PC-3 (cell line): ENCODE measurements at regions not wholly inside any gene's neighbourhood (a gene's known extent, or its start where the extent isn't known, plus 50 kb on each side); places are given as distances from the start of the nearest gene placed in this dataset.

Source experiments
- ATAC-seq: fragments of 200-7000 bp; cut with Tn5 transposase; 2 replicates; pipeline ENCODE4 v1.9.1; 2020; ENCODE audit warnings: mild to moderate bottlenecking, moderate library complexity
- BruUV-seq: library from RNA; stranded (reverse); fragments of 400-500 nt; replicated peaks from 2 replicates; lab custom pipeline; 2021; lab: Mats Ljungman, UMichigan
- CTCF ChIA-PET: fragments of 300-600 bp; sonication (Branson Sonifier 250); formaldehyde crosslinking; loops from one replicate; lab custom pipeline; 2022; ENCODE audit warnings: antibody characterized with exemption; lab: Charles Lee
- POLR2A ChIA-PET: fragments of 300-600 bp; sonication (Branson Sonifier 250); formaldehyde crosslinking; loops from one replicate; lab custom pipeline; 2022; ENCODE audit warnings: antibody characterized with exemption; ENCODE audit not compliant: unreplicated experiment; lab: Charles Lee
- DNase-seq: peaks from one replicate; pipeline ENCODE4 v3.0.0-alpha.2; 2015
- H2AFZ ChIP-seq: fragments of 300-600 bp; sonication (generic); 2 replicates; pipeline ENCODE4 v1.6.0; 2016; ENCODE audit warnings: antibody characterized with exemption, low read length
- H3F3A ChIP-seq: fragments of 300-600 bp; sonication (generic); one replicate; pipeline ENCODE4 v1.6.0; 2017; ENCODE audit warnings: antibody characterized with exemption, low read length, control low read depth, mild to moderate bottlenecking; ENCODE audit not compliant: unreplicated experiment
- H3K27ac ChIP-seq: fragments of 300-600 bp; sonication (generic); 2 replicates; pipeline ENCODE4 v1.5.1; 2016; ENCODE audit warnings: mild to moderate bottlenecking, low read length
- H3K27me3 ChIP-seq: fragments of 300-600 bp; sonication (generic); 2 replicates; pipeline ENCODE4 v1.6.1; 2016; ENCODE audit warnings: low read length, mixed read lengths
- H3K36me3 ChIP-seq: fragments of 300-600 bp; sonication (generic); 2 replicates; pipeline ENCODE4 v1.6.1; 2016; ENCODE audit warnings: low read depth, mixed run types, low read length, mixed read lengths
- H3K4me1 ChIP-seq: fragments of 300-600 bp; sonication (generic); 2 replicates; pipeline ENCODE4 v1.5.1; 2016; ENCODE audit warnings: low read length; ENCODE audit not compliant: insufficient read depth
- H3K4me2 ChIP-seq: fragments of 300-600 bp; sonication (generic); 2 replicates; pipeline ENCODE4 v1.6.0; 2016; ENCODE audit warnings: low read length
- H3K4me3 ChIP-seq: fragments of 300-600 bp; sonication (generic); 2 replicates; pipeline ENCODE4 v1.5.1; 2016; ENCODE audit warnings: mild to moderate bottlenecking, low read length, mixed read lengths
- H3K79me2 ChIP-seq: fragments of 300-600 bp; sonication (generic); 2 replicates; pipeline ENCODE4 v1.6.1; 2017; ENCODE audit warnings: low read length, mixed read lengths
- H3K9ac ChIP-seq: fragments of 300-600 bp; sonication (generic); 2 replicates; pipeline ENCODE4 v1.6.0; 2016; ENCODE audit warnings: mild to moderate bottlenecking, low read length
- H3K9me2 ChIP-seq: fragments of 300-600 bp; sonication (generic); replicated peaks from 2 replicates; pipeline ENCODE4 v1.6.1; 2016; ENCODE audit warnings: mixed run types, low read length, mixed read lengths
- H3K9me3 ChIP-seq: fragments of 300-600 bp; sonication (generic); 2 replicates; pipeline ENCODE4 v1.6.1; 2016; ENCODE audit warnings: low read length, mixed read lengths
- H4K20me1 ChIP-seq: fragments of 300-600 bp; sonication (generic); 2 replicates; pipeline ENCODE4 v1.6.1; 2016; ENCODE audit warnings: low read length, mixed read lengths
- EZH2 ChIP-seq: fragments of 300-600 bp; sonication (generic); IDR thresholded peaks from one replicate; pipeline ENCODE4 v1.6.1; 2017; ENCODE audit warnings: antibody characterized with exemption, mild to moderate bottlenecking, low read length; ENCODE audit not compliant: unreplicated experiment
- EZH2phosphoT487 ChIP-seq: fragments of 300-600 bp; sonication (generic); IDR thresholded peaks from 2 replicates; pipeline ENCODE4 v1.6.1; 2018; ENCODE audit warnings: mild to moderate bottlenecking, antibody characterized with exemption, low read length, borderline replicate concordance
- intact Hi-C: fragments of 100-400 bp; cut with micrococcal nuclease; formaldehyde crosslinking; loops from 2 replicates; pipeline ENCODE4 v1.9.0; 2023
- TF ChIP-seq, protein P1 (sequence below): fragments of 300-600 bp; sonication (generic); conservative IDR thresholded peaks from 2 replicates; pipeline ENCODE4 v1.5.1; 2017; ENCODE audit warnings: antibody characterized with exemption, low read depth, mild to moderate bottlenecking, low read length

DNA sequence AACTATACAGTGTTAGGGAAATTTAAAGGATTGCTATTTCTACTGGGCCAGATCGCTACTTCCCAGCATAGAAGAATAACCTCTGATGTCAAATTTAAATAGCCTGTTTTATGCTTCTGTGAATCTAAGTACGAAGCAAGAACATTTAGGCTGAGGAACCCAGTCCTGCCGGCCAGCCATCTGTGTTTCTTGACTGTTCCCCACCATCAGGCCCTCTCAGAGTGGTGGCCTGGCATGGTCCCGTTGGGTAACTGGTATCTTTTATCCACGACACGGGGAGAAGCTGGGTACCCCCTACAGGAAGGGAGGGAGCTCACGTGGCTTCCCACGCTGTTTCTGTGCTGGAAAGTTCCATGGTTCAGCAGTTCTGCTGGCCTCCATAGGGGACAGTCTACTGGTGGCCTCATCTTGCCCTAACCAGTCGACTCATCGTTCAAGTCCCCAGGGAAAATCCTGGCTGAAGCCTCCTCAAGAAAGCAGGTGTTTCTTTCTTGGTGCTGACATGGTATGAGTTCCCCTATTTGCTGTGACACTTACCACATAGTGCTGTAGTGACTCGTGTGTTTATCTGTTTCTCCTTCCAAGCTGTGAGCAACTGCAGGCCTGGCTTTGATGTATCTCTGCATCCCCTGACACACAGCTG is 201.7 kb upstream of the NLRP1 start:
- H3K9me3 ChIP-seq = no peaks in the 10 kb centered on the region
- H3K9me2 ChIP-seq = no peaks in the 10 kb centered on the region
- peak overlapping the region; percentile 84 for H3K9ac ChIP-seq
- H3K27ac ChIP-seq = peak overlapping the region; percentile 99
- ChIA-PET POLR2A (interaction anchor here (0.6 to 0.7 kb wide), 3 partner anchors 68 to 1382 kb away, joined by 3 read pairs; no protein-coding TSS in a partner anchor), CTCF (interaction anchor here (1.0 kb wide), 1 partner anchor 124 kb away, joined by 3 read pairs; no protein-coding TSS in a partner anchor)
- H3F3A ChIP-seq = no peaks in the 10 kb centered on the region
- no peaks in the 10 kb centered on the region for H3K36me3 ChIP-seq
- H3K4me3 ChIP-seq = no peak overlapping the region
- peak; percentile 60 for DNase-seq
- BruUV-seq = TSS peak; percentile 93
- peak; percentile 4; the same call in 1 of the 2 replicates for ATAC-seq
- peaks cover 51% of the 10 kb centered on the region for H3K4me1 ChIP-seq
- TF ChIP-seq, protein P1, sequence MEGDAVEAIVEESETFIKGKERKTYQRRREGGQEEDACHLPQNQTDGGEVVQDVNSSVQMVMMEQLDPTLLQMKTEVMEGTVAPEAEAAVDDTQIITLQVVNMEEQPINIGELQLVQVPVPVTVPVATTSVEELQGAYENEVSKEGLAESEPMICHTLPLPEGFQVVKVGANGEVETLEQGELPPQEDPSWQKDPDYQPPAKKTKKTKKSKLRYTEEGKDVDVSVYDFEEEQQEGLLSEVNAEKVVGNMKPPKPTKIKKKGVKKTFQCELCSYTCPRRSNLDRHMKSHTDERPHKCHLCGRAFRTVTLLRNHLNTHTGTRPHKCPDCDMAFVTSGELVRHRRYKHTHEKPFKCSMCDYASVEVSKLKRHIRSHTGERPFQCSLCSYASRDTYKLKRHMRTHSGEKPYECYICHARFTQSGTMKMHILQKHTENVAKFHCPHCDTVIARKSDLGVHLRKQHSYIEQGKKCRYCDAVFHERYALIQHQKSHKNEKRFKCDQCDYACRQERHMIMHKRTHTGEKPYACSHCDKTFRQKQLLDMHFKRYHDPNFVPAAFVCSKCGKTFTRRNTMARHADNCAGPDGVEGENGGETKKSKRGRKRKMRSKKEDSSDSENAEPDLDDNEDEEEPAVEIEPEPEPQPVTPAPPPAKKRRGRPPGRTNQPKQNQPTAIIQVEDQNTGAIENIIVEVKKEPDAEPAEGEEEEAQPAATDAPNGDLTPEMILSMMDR = no peak
- no peak for TF ChIP-seq EZH2
- TF ChIP-seq EZH2phosphoT487 = no peak
- intact Hi-C loops = loop anchor here (2.0 to 10.0 kb wide), 3 partner anchors 47 to 279 kb away; no protein-coding TSS in a partner anchor
- H2AFZ ChIP-seq = no peak overlapping the region
- H3K79me2 ChIP-seq = no peaks in the 10 kb centered on the region
- no peaks in the 10 kb centered on the region for H4K20me1 ChIP-seq
- H3K27me3 ChIP-seq = no peaks in the 10 kb centered on the region
- peak overlapping the region; percentile 58; the same call in 1 of the 2 replicates for H3K4me2 ChIP-seq

DNA sequence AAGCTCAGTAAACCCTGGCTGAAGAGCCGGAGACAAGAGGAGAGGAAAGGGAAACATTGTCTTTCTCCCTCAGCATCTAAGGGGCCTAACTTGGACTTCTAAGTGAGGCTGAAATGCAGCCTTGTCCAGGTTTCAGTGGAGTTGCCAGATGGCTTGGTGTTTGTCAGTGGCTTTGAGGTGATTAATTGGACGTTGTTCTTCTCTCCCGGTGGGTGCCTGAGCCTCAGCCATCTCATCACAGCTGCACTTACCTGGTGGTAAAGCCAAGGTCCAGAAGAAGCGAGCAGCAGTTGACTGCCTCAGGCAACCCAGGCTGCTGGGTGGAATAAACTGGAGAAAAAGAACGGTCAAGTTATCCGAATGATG is 202.2 kb upstream of the NLRP1 start:
- Histone ChIP-seq H3K4me2 (no peak overlapping the region), H3K27me3 (no peaks in the 10 kb centered on the region), H3K9me2 (no peaks in the 10 kb centered on the region), H4K20me1 (no peaks in the 10 kb centered on the region), H3K79me2 (no peaks in the 10 kb centered on the region), H2AFZ (no peak overlapping the region), H3K27ac (peak overlapping the region; percentile 99), H3K9ac (peak overlapping the region; percentile 84), H3F3A (no peaks in the 10 kb centered on the region), H3K4me1 (peaks cover 46% of the 10 kb centered on the region), H3K36me3 (no peaks in the 10 kb centered on the region), H3K9me3 (no peaks in the 10 kb centered on the region), H3K4me3 (no peak overlapping the region)
- intact Hi-C loops = loop anchor here (5.0 to 10.0 kb wide), 2 partner anchors 69 to 278 kb away; no protein-coding TSS in a partner anchor
- TF ChIP-seq EZH2 (no peak), EZH2phosphoT487 (no peak)
- TF ChIP-seq, protein P1 = no peak
- ChIA-PET POLR2A (interaction anchor here (0.6 kb wide), 1 partner anchor 67 kb away, joined by 3 read pairs; no protein-coding TSS in a partner anchor), CTCF (no interaction called here)
- no peak for DNase-seq
- ATAC-seq = no peak
- BruUV-seq = no TSS peak
